LoVo (cell line): ENCODE measurements at regions not wholly inside any gene's neighbourhood (a gene's known extent, or its start where the extent isn't known, plus 50 kb on each side); places are given as distances from the start of the nearest gene placed in this dataset.

ENCODE experiments used
- DNase-seq: peaks from one replicate; pipeline ENCODE4 v3.0.0-alpha.2; 2016; ENCODE audit warnings: low spot score

- no peak for DNase-seq
Measured at GRCh38 chr13:104769545-104769944, 1703.3 kb upstream of the SLC10A2 start.

GRCh38 chr13:104766319-104766718 is 1700.1 kb upstream of the SLC10A2 start:
- DNase-seq: no peak

GRCh38 chr13:104764600-104764999 is 1698.4 kb upstream of the SLC10A2 start:
- DNase-seq: no peak

GRCh38 chr13:104759069-104759468 is 1692.9 kb upstream of the SLC10A2 start:
- no peak for DNase-seq

- no peak for DNase-seq
Measured at GRCh38 chr13:104757712-104758111, 1691.5 kb upstream of the SLC10A2 start.

- DNase-seq: no peak
Measured at GRCh38 chr13:104750377-104750776, 1684.2 kb upstream of the SLC10A2 start.

- DNase-seq: no peak
Measured at GRCh38 chr13:104740641-104741222, 1674.5 kb upstream of the SLC10A2 start.

GRCh38 chr13:104737713-104738112 is 1671.5 kb upstream of the SLC10A2 start:
- DNase-seq: no peak

- no peak for DNase-seq
Measured at GRCh38 chr13:104733427-104733826, 1667.2 kb upstream of the SLC10A2 start.

GRCh38 chr13:104715111-104715510 is 1648.9 kb upstream of the SLC10A2 start:
- no peak for DNase-seq

GRCh38 chr13:104705031-104705750 is 1639.0 kb upstream of the SLC10A2 start:
- no peak for DNase-seq

- no peak for DNase-seq
Measured at GRCh38 chr13:104701591-104701990, 1635.4 kb upstream of the SLC10A2 start.

- no peak for DNase-seq
Measured at GRCh38 chr13:104694397-104694796, 1628.2 kb upstream of the SLC10A2 start.

GRCh38 chr13:104693126-104693525 is 1626.9 kb upstream of the SLC10A2 start:
- no peak for DNase-seq

- no peak for DNase-seq
Measured at GRCh38 chr13:104691767-104692467, 1625.7 kb upstream of the SLC10A2 start.

GRCh38 chr13:104686484-104686883 is 1620.3 kb upstream of the SLC10A2 start:
- DNase-seq: no peak

- DNase-seq: no peak
Measured at GRCh38 chr13:104683789-104684188, 1617.6 kb upstream of the SLC10A2 start.

- DNase-seq: no peak
Measured at GRCh38 chr13:104678161-104678560, 1611.9 kb upstream of the SLC10A2 start.

- no peak for DNase-seq
Measured at GRCh38 chr13:104671901-104672300, 1605.7 kb upstream of the SLC10A2 start.

- DNase-seq: no peak
Measured at GRCh38 chr13:104657196-104657595, 1591.0 kb upstream of the SLC10A2 start.

- no peak for DNase-seq
Measured at GRCh38 chr13:104650431-104650830, 1584.2 kb upstream of the SLC10A2 start.

- DNase-seq: no peak
Measured at GRCh38 chr13:104648291-104648690, 1582.1 kb upstream of the SLC10A2 start.

- DNase-seq: no peak
Measured at GRCh38 chr13:104645786-104646185, 1579.6 kb upstream of the SLC10A2 start.
